ENCODE measurements at regions not wholly inside any gene's neighbourhood (a gene's known extent, or its start where the extent isn't known, plus 50 kb on each side); places are given as distances from the start of the nearest gene placed in this dataset.

GRCh38 chr7:84256571-84256971 is 62.0 kb upstream of the SEMA3A start:
- Histone ChIP-seq H2AFZ (no peak overlapping the region), H3K9me3 (ENCODE audit: control insufficient read depth, low read length) (no peaks in the 10 kb centered on the region), H3K36me3 (ENCODE audit: control insufficient read depth, insufficient read depth, low read length) (no peaks in the 10 kb centered on the region), H3K9ac (no peak overlapping the region), H3K4me3 (ENCODE audit: low read depth, low read length) (no peak overlapping the region), H3K4me2 (ENCODE audit: low read length) (no peak overlapping the region), H3K79me2 (no peaks in the 10 kb centered on the region), H3K27ac (no peak overlapping the region), H3K27me3 (ENCODE audit: control insufficient read depth, insufficient read depth, low read length) (no peaks in the 10 kb centered on the region), H3K4me1 (no peaks in the 10 kb centered on the region)
- TF ChIP-seq CTCF (IDR thresholded peaks at IDR 0.05): no peak

GRCh38 chr7:84251277-84251781 is 56.7 kb upstream of the SEMA3A start:
- no peaks in the 10 kb centered on the region for H3K4me1 ChIP-seq
- no peak overlapping the region for H3K9ac ChIP-seq
- no peak overlapping the region for H3K4me2 ChIP-seq (ENCODE audit: low read length)
- no peak overlapping the region for H2AFZ ChIP-seq
- H3K79me2 ChIP-seq: no peaks in the 10 kb centered on the region
- H3K27me3 ChIP-seq (ENCODE audit: control insufficient read depth, insufficient read depth, low read length): no peaks in the 10 kb centered on the region
- no peaks in the 10 kb centered on the region for H3K9me3 ChIP-seq (ENCODE audit: control insufficient read depth, low read length)
- no peak overlapping the region for H3K27ac ChIP-seq
- H3K4me3 ChIP-seq (ENCODE audit: low read depth, low read length): no peak overlapping the region
- no peak for TF ChIP-seq CTCF (IDR thresholded peaks at IDR 0.05)
- H3K36me3 ChIP-seq (ENCODE audit: control insufficient read depth, insufficient read depth, low read length): no peaks in the 10 kb centered on the region

- no peaks in the 10 kb centered on the region for H3K79me2 ChIP-seq
- H3K4me2 ChIP-seq (ENCODE audit: low read length): no peak overlapping the region
- H3K9ac ChIP-seq: no peak overlapping the region
- no peaks in the 10 kb centered on the region for H3K9me3 ChIP-seq (ENCODE audit: control insufficient read depth, low read length)
- no peaks in the 10 kb centered on the region for H3K36me3 ChIP-seq (ENCODE audit: control insufficient read depth, insufficient read depth, low read length)
- H3K27ac ChIP-seq: no peak overlapping the region
- H3K27me3 ChIP-seq (ENCODE audit: control insufficient read depth, insufficient read depth, low read length): no peaks in the 10 kb centered on the region
- H2AFZ ChIP-seq: no peak overlapping the region
- no peak overlapping the region for H3K4me3 ChIP-seq (ENCODE audit: low read depth, low read length)
- no peaks in the 10 kb centered on the region for H3K4me1 ChIP-seq
- no peak for TF ChIP-seq CTCF (IDR thresholded peaks at IDR 0.05)
These were observed 55.9 kb upstream of the SEMA3A start for GRCh38 chr7:84250452-84250851.

GRCh38 chr7:84249656-84250055 is 55.1 kb upstream of the SEMA3A start:
- Histone ChIP-seq H3K4me2 (ENCODE audit: low read length) (no peak overlapping the region), H3K27ac (no peak overlapping the region), H3K36me3 (ENCODE audit: control insufficient read depth, insufficient read depth, low read length) (no peaks in the 10 kb centered on the region), H3K9ac (no peak overlapping the region), H3K4me1 (no peaks in the 10 kb centered on the region), H3K27me3 (ENCODE audit: control insufficient read depth, insufficient read depth, low read length) (no peaks in the 10 kb centered on the region), H3K79me2 (no peaks in the 10 kb centered on the region), H2AFZ (no peak overlapping the region), H3K9me3 (ENCODE audit: control insufficient read depth, low read length) (no peaks in the 10 kb centered on the region), H3K4me3 (ENCODE audit: low read depth, low read length) (no peak overlapping the region)
- no peak for TF ChIP-seq CTCF (IDR thresholded peaks at IDR 0.05)

GRCh38 chr7:84248843-84249242 is 54.3 kb upstream of the SEMA3A start:
- TF ChIP-seq CTCF (IDR thresholded peaks at IDR 0.05): no peak
- H3K4me2 ChIP-seq (ENCODE audit: low read length): no peak overlapping the region
- H2AFZ ChIP-seq: no peak overlapping the region
- no peak overlapping the region for H3K4me3 ChIP-seq (ENCODE audit: low read depth, low read length)
- H3K36me3 ChIP-seq (ENCODE audit: control insufficient read depth, insufficient read depth, low read length): no peaks in the 10 kb centered on the region
- no peaks in the 10 kb centered on the region for H3K9me3 ChIP-seq (ENCODE audit: control insufficient read depth, low read length)
- no peak overlapping the region for H3K27ac ChIP-seq
- no peak overlapping the region for H3K9ac ChIP-seq
- no peaks in the 10 kb centered on the region for H3K4me1 ChIP-seq
- H3K79me2 ChIP-seq: no peaks in the 10 kb centered on the region
- no peaks in the 10 kb centered on the region for H3K27me3 ChIP-seq (ENCODE audit: control insufficient read depth, insufficient read depth, low read length)

Data from parathyroid adenoma (tissue), 2 donors.